ENCODE measurements at regions not wholly inside any gene's neighbourhood (a gene's known extent, or its start where the extent isn't known, plus 50 kb on each side); places are given as distances from the start of the nearest gene placed in this dataset.

DNA sequence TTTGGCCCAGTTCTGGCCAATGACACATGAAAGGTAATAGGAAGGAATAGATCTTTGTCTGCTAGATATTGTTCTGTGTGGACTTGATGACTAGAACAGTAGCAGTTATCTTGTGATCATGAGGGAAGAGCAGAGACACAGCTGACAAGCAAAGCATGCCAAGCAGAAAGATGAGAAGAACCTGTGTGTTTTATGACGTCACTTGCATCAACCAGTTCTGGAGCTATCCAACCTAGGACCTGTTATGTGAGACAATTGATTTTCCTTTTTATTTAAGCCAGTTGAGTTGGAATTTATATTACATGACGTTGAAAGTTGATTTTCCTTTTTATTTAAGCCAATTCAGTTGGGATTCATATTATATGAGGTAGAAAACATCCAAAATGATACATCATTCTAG is 143.2 kb downstream of the MCHR2 start:
- TF ChIP-seq, protein P1, sequence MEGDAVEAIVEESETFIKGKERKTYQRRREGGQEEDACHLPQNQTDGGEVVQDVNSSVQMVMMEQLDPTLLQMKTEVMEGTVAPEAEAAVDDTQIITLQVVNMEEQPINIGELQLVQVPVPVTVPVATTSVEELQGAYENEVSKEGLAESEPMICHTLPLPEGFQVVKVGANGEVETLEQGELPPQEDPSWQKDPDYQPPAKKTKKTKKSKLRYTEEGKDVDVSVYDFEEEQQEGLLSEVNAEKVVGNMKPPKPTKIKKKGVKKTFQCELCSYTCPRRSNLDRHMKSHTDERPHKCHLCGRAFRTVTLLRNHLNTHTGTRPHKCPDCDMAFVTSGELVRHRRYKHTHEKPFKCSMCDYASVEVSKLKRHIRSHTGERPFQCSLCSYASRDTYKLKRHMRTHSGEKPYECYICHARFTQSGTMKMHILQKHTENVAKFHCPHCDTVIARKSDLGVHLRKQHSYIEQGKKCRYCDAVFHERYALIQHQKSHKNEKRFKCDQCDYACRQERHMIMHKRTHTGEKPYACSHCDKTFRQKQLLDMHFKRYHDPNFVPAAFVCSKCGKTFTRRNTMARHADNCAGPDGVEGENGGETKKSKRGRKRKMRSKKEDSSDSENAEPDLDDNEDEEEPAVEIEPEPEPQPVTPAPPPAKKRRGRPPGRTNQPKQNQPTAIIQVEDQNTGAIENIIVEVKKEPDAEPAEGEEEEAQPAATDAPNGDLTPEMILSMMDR (IDR thresholded peaks at IDR 0.05 in 4 of 5, conservative IDR thresholded peaks at IDR 0.05 in 1 of 5) = no peak
- no peak for TF ChIP-seq POLR2A (IDR thresholded peaks at IDR 0.05)
